ENCODE measurements at regions not wholly inside any gene's neighbourhood (a gene's known extent, or its start where the extent isn't known, plus 50 kb on each side); places are given as distances from the start of the nearest gene placed in this dataset.

DNA sequence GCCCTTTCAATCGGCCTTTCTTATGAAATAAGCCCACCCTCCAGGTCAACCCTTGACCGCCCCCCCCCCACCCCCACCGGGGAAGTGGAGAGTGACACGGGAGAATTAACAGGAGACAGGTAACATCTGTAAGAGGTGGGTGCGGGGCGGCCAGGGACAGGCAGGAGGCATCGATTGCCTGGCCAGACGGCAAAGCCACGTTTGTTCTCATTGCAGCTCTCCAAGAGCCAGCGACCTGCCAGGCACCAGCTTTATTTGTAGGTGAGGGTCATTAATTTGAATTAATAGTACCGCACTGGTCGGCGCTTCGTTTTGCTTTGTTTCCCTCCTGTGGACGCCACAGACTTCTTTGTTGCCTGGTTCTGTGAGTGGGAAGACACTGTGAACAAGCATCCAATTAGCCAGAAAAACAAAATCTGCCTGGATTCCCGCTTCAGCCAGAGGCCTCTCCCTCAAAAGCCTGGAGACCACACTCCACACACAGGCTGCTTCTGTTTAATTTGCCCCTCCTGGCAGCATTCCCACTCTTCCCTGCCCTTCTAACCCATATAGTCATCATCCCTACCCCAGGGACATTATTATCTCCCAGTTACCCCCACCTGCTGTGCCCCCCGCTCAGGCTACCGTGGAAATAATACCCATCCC lies 104.5 kb upstream of the OPCML start:
- TF ChIP-seq, protein P1, sequence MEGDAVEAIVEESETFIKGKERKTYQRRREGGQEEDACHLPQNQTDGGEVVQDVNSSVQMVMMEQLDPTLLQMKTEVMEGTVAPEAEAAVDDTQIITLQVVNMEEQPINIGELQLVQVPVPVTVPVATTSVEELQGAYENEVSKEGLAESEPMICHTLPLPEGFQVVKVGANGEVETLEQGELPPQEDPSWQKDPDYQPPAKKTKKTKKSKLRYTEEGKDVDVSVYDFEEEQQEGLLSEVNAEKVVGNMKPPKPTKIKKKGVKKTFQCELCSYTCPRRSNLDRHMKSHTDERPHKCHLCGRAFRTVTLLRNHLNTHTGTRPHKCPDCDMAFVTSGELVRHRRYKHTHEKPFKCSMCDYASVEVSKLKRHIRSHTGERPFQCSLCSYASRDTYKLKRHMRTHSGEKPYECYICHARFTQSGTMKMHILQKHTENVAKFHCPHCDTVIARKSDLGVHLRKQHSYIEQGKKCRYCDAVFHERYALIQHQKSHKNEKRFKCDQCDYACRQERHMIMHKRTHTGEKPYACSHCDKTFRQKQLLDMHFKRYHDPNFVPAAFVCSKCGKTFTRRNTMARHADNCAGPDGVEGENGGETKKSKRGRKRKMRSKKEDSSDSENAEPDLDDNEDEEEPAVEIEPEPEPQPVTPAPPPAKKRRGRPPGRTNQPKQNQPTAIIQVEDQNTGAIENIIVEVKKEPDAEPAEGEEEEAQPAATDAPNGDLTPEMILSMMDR (conservative IDR thresholded peaks at IDR 0.05), result no peak
- TF ChIP-seq ZFX (IDR thresholded peaks at IDR 0.05), result no peak

All from C4-2B (cell line).